Hepatic stellate cell (primary cell): ENCODE measurements at regions not wholly inside any gene's neighbourhood (a gene's known extent, or its start where the extent isn't known, plus 50 kb on each side); places are given as distances from the start of the nearest gene placed in this dataset.
"Not testable (repeated sequence)": the region's sequence is repeated elsewhere in the genome, so short reads cannot be mapped to it uniquely, and the experiment has no call there.

Experiments
- DNase-seq: peaks from one replicate; pipeline ENCODE4 v3.0.0; 2011; ENCODE audit warnings: low spot score

- no peak for DNase-seq
Measured at GRCh38 chr21:39000496-39000895, 182.8 kb downstream of the PSMG1 start.

GRCh38 chr21:38999161-38999560 lies 184.1 kb downstream of the PSMG1 start:
- peak; percentile 41 for DNase-seq

- DNase-seq, result not testable (repeated sequence)
Measured at GRCh38 chr21:38998281-38998680, 185.0 kb downstream of the PSMG1 start.

- DNase-seq, result not testable (repeated sequence)
Measured at GRCh38 chr21:38997843-38998175, 185.4 kb downstream of the PSMG1 start.

GRCh38 chr21:38997051-38997842 lies 186.0 kb downstream of the PSMG1 start:
- no peak for DNase-seq

- no peak for DNase-seq
Measured at GRCh38 chr21:38996355-38996754, 186.9 kb downstream of the PSMG1 start.

GRCh38 chr21:38995731-38996130 lies 187.5 kb downstream of the PSMG1 start:
- DNase-seq, result no peak

- DNase-seq, result no peak
Measured at GRCh38 chr21:38995071-38995669, 188.1 kb downstream of the PSMG1 start.

- DNase-seq, result no peak
Measured at GRCh38 chr21:38994042-38994441, 188.3 kb downstream of the ETS2 start.

GRCh38 chr21:38993561-38993960 lies 187.8 kb downstream of the ETS2 start:
- peak; percentile 89 for DNase-seq

GRCh38 chr21:38992737-38993136 lies 187.0 kb downstream of the ETS2 start:
- DNase-seq, result no peak

GRCh38 chr21:38990424-38990794 lies 184.7 kb downstream of the ETS2 start:
- no peak for DNase-seq

- peak; percentile 61 for DNase-seq
Measured at GRCh38 chr21:38989745-38990423, 184.2 kb downstream of the ETS2 start.

- DNase-seq, result no peak
Measured at GRCh38 chr21:38989379-38989744, 183.6 kb downstream of the ETS2 start.

GRCh38 chr21:38988509-38989378 lies 183.0 kb downstream of the ETS2 start:
- no peak for DNase-seq

GRCh38 chr21:38987633-38988508 lies 182.1 kb downstream of the ETS2 start:
- DNase-seq, result no peak

GRCh38 chr21:38986806-38987632 lies 181.3 kb downstream of the ETS2 start:
- no peak for DNase-seq

- no peak for DNase-seq
Measured at GRCh38 chr21:38986406-38986805, 180.7 kb downstream of the ETS2 start.

- DNase-seq, result peak; percentile 88
Measured at GRCh38 chr21:38985568-38986378, 180.0 kb downstream of the ETS2 start.
